CD8-positive, alpha-beta memory T cell (primary cell): ENCODE measurements at regions not wholly inside any gene's neighbourhood (a gene's known extent, or its start where the extent isn't known, plus 50 kb on each side); places are given as distances from the start of the nearest gene placed in this dataset.

Experiments used
- CTCF ChIA-PET: fragments of 350-600 bp; sonication (Branson Sonifier 250); formaldehyde crosslinking; loops from one replicate; lab custom pipeline; 2021; ENCODE audit warnings: antibody characterized with exemption; lab: Charles Lee
- POLR2A ChIA-PET: fragments of 350-600 bp; sonication (Branson Sonifier 250); formaldehyde crosslinking; loops from one replicate; lab custom pipeline; 2021; ENCODE audit warnings: antibody characterized with exemption; lab: Charles Lee
- DNase-seq, 5 donors: peaks; one replicate each; pipeline versions ENCODE4 v3.0.0 to v3.0.0-alpha.2; 2020 to 2022; ENCODE audit warnings: mixed read lengths in 1 of 5
- H3K27ac ChIP-seq: one replicate; pipeline ENCODE4 v1.7.0; 2013; ENCODE audit warnings: low read depth, mild to moderate bottlenecking, low read length, moderate library complexity
- H3K27me3 ChIP-seq: 2 replicates; pipeline ENCODE4 v1.7.0; 2013; ENCODE audit warnings: low read length, mild to moderate bottlenecking; ENCODE audit not compliant: insufficient read depth, poor library complexity, severe bottlenecking
- H3K36me3 ChIP-seq: 2 replicates; pipeline ENCODE4 v1.7.0; 2013; ENCODE audit warnings: mild to moderate bottlenecking, low read length, moderate library complexity; ENCODE audit not compliant: insufficient read depth
- H3K4me1 ChIP-seq: 2 replicates; pipeline ENCODE4 v1.7.0; 2013; ENCODE audit warnings: mild to moderate bottlenecking, low read length, moderate library complexity; ENCODE audit not compliant: insufficient read depth
- H3K4me3 ChIP-seq: 2 replicates; pipeline ENCODE4 v1.7.0; 2013; ENCODE audit warnings: mild to moderate bottlenecking, low read length
- H3K9me3 ChIP-seq: 2 replicates; pipeline ENCODE4 v1.7.0; 2013; ENCODE audit warnings: mild to moderate bottlenecking, low read length
- H3K27ac Mint-ChIP-seq, 8 donors: one replicate each; pipeline ENCODE4 v1.8.0; 2020 to 2021; ENCODE audit warnings: mixed read lengths in 8 of 8, mild to moderate bottlenecking in 6 of 8, inconsistent platforms in 3 of 8, moderate library complexity in 3 of 8
- H3K27me3 Mint-ChIP-seq, 2 donors: one replicate each; pipeline ENCODE4 v1.8.0; 2020 to 2021; ENCODE audit warnings: mixed read lengths in 2 of 2, mild to moderate bottlenecking in 1 of 2, moderate library complexity in 1 of 2
- H3K36me3 Mint-ChIP-seq, 3 donors: one replicate each; pipeline ENCODE4 v1.8.0; 2020 to 2021; ENCODE audit warnings: mixed read lengths in 3 of 3, inconsistent platforms in 1 of 3, mild to moderate bottlenecking in 1 of 3
- H3K4me1 Mint-ChIP-seq, 3 donors: one replicate each; pipeline ENCODE4 v1.8.0; 2020 to 2021; ENCODE audit warnings: mixed read lengths in 3 of 3, inconsistent platforms in 1 of 3, mild to moderate bottlenecking in 1 of 3
- H3K4me3 Mint-ChIP-seq, 7 donors: one replicate each; pipeline ENCODE4 v1.8.0; 2020 to 2021; ENCODE audit warnings: mixed read lengths in 7 of 7, mild to moderate bottlenecking in 6 of 7, moderate library complexity in 4 of 7, inconsistent platforms in 2 of 7
- H3K9me3 Mint-ChIP-seq, 5 donors: one replicate each; pipeline ENCODE4 v1.8.0; 2020 to 2022; ENCODE audit warnings: mixed read lengths in 5 of 5, mild to moderate bottlenecking in 3 of 5, moderate library complexity in 2 of 5, inconsistent platforms in 1 of 5

- no peaks in the 10 kb centered on the region for H3K27me3 ChIP-seq
- H3K4me1 ChIP-seq, result no peaks in the 10 kb centered on the region
- Mint-ChIP-seq H3K27me3 (peaks cover 0 to 2% of the 10 kb centered on the region in 2 donors), H3K27ac (no peak overlapping the region), H3K36me3 (no peaks in the 10 kb centered on the region), H3K4me1 (no peaks in the 10 kb centered on the region), H3K4me3 (no peak overlapping the region), H3K9me3 (peaks cover 0 to 7% (median 0%) of the 10 kb centered on the region in 5 donors)
- no peaks in the 10 kb centered on the region for H3K9me3 ChIP-seq
- no peaks in the 10 kb centered on the region for H3K36me3 ChIP-seq
- DNase-seq, result no peak
- no peak overlapping the region for H3K27ac ChIP-seq
- no peak overlapping the region for H3K4me3 ChIP-seq
- POLR2A ChIA-PET, result no interaction called here
- CTCF ChIA-PET, result no interaction called here
These were observed 433.6 kb downstream of the DYNC2H1 start for GRCh38 chr11:103542851-103543250.

GRCh38 chr11:103543456-103543855 lies 434.2 kb downstream of the DYNC2H1 start:
- DNase-seq, result no peak
- no peak overlapping the region for H3K27ac ChIP-seq
- ChIA-PET POLR2A (no interaction called here), CTCF (no interaction called here)
- Mint-ChIP-seq H3K36me3 (no peaks in the 10 kb centered on the region), H3K27me3 (peaks cover 0 to 2% of the 10 kb centered on the region in 2 donors), H3K27ac (no peak overlapping the region), H3K4me3 (no peak overlapping the region), H3K9me3 (peaks cover 0 to 7% (median 0%) of the 10 kb centered on the region in 5 donors), H3K4me1 (no peaks in the 10 kb centered on the region)
- H3K4me1 ChIP-seq, result no peaks in the 10 kb centered on the region
- no peaks in the 10 kb centered on the region for H3K36me3 ChIP-seq
- no peaks in the 10 kb centered on the region for H3K27me3 ChIP-seq
- no peaks in the 10 kb centered on the region for H3K9me3 ChIP-seq
- H3K4me3 ChIP-seq, result no peak overlapping the region

- ChIA-PET CTCF (no interaction called here), POLR2A (no interaction called here)
- Histone ChIP-seq H3K4me3 (no peak overlapping the region), H3K9me3 (no peaks in the 10 kb centered on the region), H3K4me1 (no peaks in the 10 kb centered on the region), H3K36me3 (no peaks in the 10 kb centered on the region), H3K27me3 (no peaks in the 10 kb centered on the region), H3K27ac (no peak overlapping the region)
- DNase-seq, result no peak
- Mint-ChIP-seq H3K4me3 (no peak overlapping the region), H3K36me3 (no peaks in the 10 kb centered on the region), H3K27ac (no peak overlapping the region), H3K27me3 (peaks cover 0 to 2% of the 10 kb centered on the region in 2 donors), H3K4me1 (no peaks in the 10 kb centered on the region), H3K9me3 (peaks cover 0 to 7% (median 0%) of the 10 kb centered on the region in 5 donors)
These were observed 435.6 kb downstream of the DYNC2H1 start for GRCh38 chr11:103544874-103545273.

- Histone ChIP-seq H3K4me1 (no peaks in the 10 kb centered on the region), H3K9me3 (no peaks in the 10 kb centered on the region), H3K4me3 (no peak overlapping the region), H3K27ac (no peak overlapping the region), H3K27me3 (no peaks in the 10 kb centered on the region), H3K36me3 (no peaks in the 10 kb centered on the region)
- no peaks in the 10 kb centered on the region for H3K36me3 Mint-ChIP-seq
- no peak overlapping the region for H3K27ac Mint-ChIP-seq
- H3K4me3 Mint-ChIP-seq, result no peak overlapping the region
- POLR2A ChIA-PET, result no interaction called here
- H3K27me3 Mint-ChIP-seq, result peaks cover 0 to 2% of the 10 kb centered on the region in 2 donors
- CTCF ChIA-PET, result no interaction called here
- no peak for DNase-seq
- H3K9me3 Mint-ChIP-seq, result peaks cover 0 to 5% (median 0%) of the 10 kb centered on the region in 5 donors
- no peaks in the 10 kb centered on the region for H3K4me1 Mint-ChIP-seq
These were observed 436.3 kb downstream of the DYNC2H1 start for GRCh38 chr11:103545551-103545950.

- Histone ChIP-seq H3K9me3 (no peaks in the 10 kb centered on the region), H3K27ac (no peak overlapping the region), H3K4me3 (no peak overlapping the region), H3K27me3 (no peaks in the 10 kb centered on the region), H3K36me3 (no peaks in the 10 kb centered on the region), H3K4me1 (no peaks in the 10 kb centered on the region)
- Mint-ChIP-seq H3K9me3 (peaks cover 0 to 4% (median 0%) of the 10 kb centered on the region in 5 donors), H3K4me1 (no peaks in the 10 kb centered on the region), H3K27me3 (peaks cover 0 to 2% of the 10 kb centered on the region in 2 donors), H3K4me3 (no peak overlapping the region), H3K27ac (no peak overlapping the region), H3K36me3 (no peaks in the 10 kb centered on the region)
- DNase-seq, result no peak
- POLR2A ChIA-PET, result no interaction called here
- CTCF ChIA-PET, result no interaction called here
These were observed 437.0 kb downstream of the DYNC2H1 start for GRCh38 chr11:103546236-103546635.

- no peaks in the 10 kb centered on the region for H3K36me3 ChIP-seq
- H3K4me1 ChIP-seq, result no peaks in the 10 kb centered on the region
- Mint-ChIP-seq H3K36me3 (no peaks in the 10 kb centered on the region), H3K4me1 (no peaks in the 10 kb centered on the region), H3K27ac (no peak overlapping the region), H3K9me3 (no peaks in the 10 kb centered on the region), H3K4me3 (no peak overlapping the region), H3K27me3 (peaks cover 0 to 2% of the 10 kb centered on the region in 2 donors)
- ChIA-PET CTCF (no interaction called here), POLR2A (no interaction called here)
- H3K27me3 ChIP-seq, result no peaks in the 10 kb centered on the region
- DNase-seq, result no peak
- no peak overlapping the region for H3K4me3 ChIP-seq
- no peaks in the 10 kb centered on the region for H3K9me3 ChIP-seq
- no peak overlapping the region for H3K27ac ChIP-seq
These were observed 437.8 kb downstream of the DYNC2H1 start for GRCh38 chr11:103547024-103547423.

- DNase-seq, result no peak
- Mint-ChIP-seq H3K27ac (no peak overlapping the region), H3K9me3 (no peaks in the 10 kb centered on the region), H3K4me1 (no peaks in the 10 kb centered on the region), H3K27me3 (peaks cover 0 to 2% of the 10 kb centered on the region in 2 donors), H3K4me3 (no peak overlapping the region), H3K36me3 (no peaks in the 10 kb centered on the region)
- no peaks in the 10 kb centered on the region for H3K9me3 ChIP-seq
- H3K4me1 ChIP-seq, result no peaks in the 10 kb centered on the region
- H3K27ac ChIP-seq, result no peak overlapping the region
- no peak overlapping the region for H3K4me3 ChIP-seq
- H3K36me3 ChIP-seq, result no peaks in the 10 kb centered on the region
- ChIA-PET CTCF (no interaction called here), POLR2A (no interaction called here)
- no peaks in the 10 kb centered on the region for H3K27me3 ChIP-seq
These were observed 438.5 kb downstream of the DYNC2H1 start for GRCh38 chr11:103547691-103548090.

- Mint-ChIP-seq H3K4me3 (no peak overlapping the region), H3K9me3 (no peaks in the 10 kb centered on the region), H3K4me1 (no peaks in the 10 kb centered on the region), H3K27ac (no peak overlapping the region), H3K36me3 (no peaks in the 10 kb centered on the region), H3K27me3 (peaks cover 0 to 2% of the 10 kb centered on the region in 2 donors)
- no peaks in the 10 kb centered on the region for H3K27me3 ChIP-seq
- CTCF ChIA-PET, result no interaction called here
- H3K4me3 ChIP-seq, result no peak overlapping the region
- no peak overlapping the region for H3K27ac ChIP-seq
- H3K9me3 ChIP-seq, result no peaks in the 10 kb centered on the region
- POLR2A ChIA-PET, result no interaction called here
- DNase-seq, result no peak
- no peaks in the 10 kb centered on the region for H3K36me3 ChIP-seq
- no peaks in the 10 kb centered on the region for H3K4me1 ChIP-seq
These were observed 439.6 kb downstream of the DYNC2H1 start for GRCh38 chr11:103548838-103549237.

- Mint-ChIP-seq H3K36me3 (no peaks in the 10 kb centered on the region), H3K9me3 (no peaks in the 10 kb centered on the region), H3K4me3 (no peak overlapping the region), H3K4me1 (no peaks in the 10 kb centered on the region), H3K27me3 (no peaks in the 10 kb centered on the region), H3K27ac (no peak overlapping the region)
- Histone ChIP-seq H3K36me3 (no peaks in the 10 kb centered on the region), H3K27ac (no peak overlapping the region), H3K4me3 (no peak overlapping the region), H3K27me3 (no peaks in the 10 kb centered on the region), H3K9me3 (no peaks in the 10 kb centered on the region), H3K4me1 (no peaks in the 10 kb centered on the region)
- POLR2A ChIA-PET, result no interaction called here
- no peak for DNase-seq
- CTCF ChIA-PET, result no interaction called here
These were observed 441.6 kb downstream of the DYNC2H1 start for GRCh38 chr11:103550811-103551210.
